Ovary (tissue), 7 donors: ENCODE measurements at regions not wholly inside any gene's neighbourhood (a gene's known extent, or its start where the extent isn't known, plus 50 kb on each side); places are given as distances from the start of the nearest gene placed in this dataset.
"Not testable (repeated sequence)": the region's sequence is repeated elsewhere in the genome, so short reads cannot be mapped to it uniquely, and the experiment has no call there.

Experiments used
- DNase-seq, 5 donors: peaks; one replicate each; pipeline ENCODE4 v3.0.0-alpha.2; 2019 to 2020
- H3K27ac ChIP-seq, 2 donors: fragments of 200-600 bp; one replicate each; pipeline versions ENCODE4 v1.5.1 to v1.8.0; 2019 to 2022
- H3K27me3 ChIP-seq: fragments of 200-600 bp; one replicate; pipeline ENCODE4 v1.8.0; 2022
- H3K36me3 ChIP-seq: fragments of 200-600 bp; sonication (generic); one replicate; pipeline ENCODE4 v1.5.1; 2019
- H3K4me1 ChIP-seq: one replicate; pipeline ENCODE4 v1.8.1; 2013; ENCODE audit warnings: mild to moderate bottlenecking, moderate library complexity; ENCODE audit not compliant: insufficient read depth
- H3K4me3 ChIP-seq: fragments of 200-600 bp; sonication (generic); one replicate; pipeline ENCODE4 v1.5.1; 2017
- H3K9me3 ChIP-seq, 2 donors: fragments of 200-600 bp in 1 of 2; sonication (generic) in 1 of 2; one replicate each; pipeline versions ENCODE4 v1.5.1 to v1.8.1; 2013 to 2019; ENCODE audit warnings: mild to moderate bottlenecking in 1 of 2, moderate library complexity in 1 of 2
- EP300 ChIP-seq: sonication (generic); formaldehyde crosslinking; IDR thresholded peaks from one replicate; pipeline ENCODE4 v1.6.1; 2017; ENCODE audit warnings: antibody characterized with exemption
- POLR2A ChIP-seq: fragments of 450-650 bp; IDR thresholded peaks from one replicate; pipeline ENCODE4 v1.6.1; 2017; ENCODE audit warnings: antibody characterized with exemption, mild to moderate bottlenecking, moderate library complexity
- WGBS, 3 donors: extraction: QIAGEN DNeasy Blood & Tissue Kit in 1 of 3; methylation state at CpG; one replicate each; pipeline versions ENCODE4 v1.1.5 to v1.1.7; 2013 to 2017; 5-methylcytosine and 5-hydroxymethylcytosine counted together
- intact Hi-C, 4 donors: fragments of 100-400 bp; cut with DNase I; formaldehyde crosslinking; loops; one replicate each; pipeline versions ENCODE4 v1.11.0 to v1.15.1; 2022 to 2023
- TF ChIP-seq, protein P1 (sequence below), 3 donors: fragments of 450-650 bp in 2 of 3; fragments of 200-600 bp in 1 of 3; IDR thresholded peaks; one replicate each; pipeline versions ENCODE4 v1.5.1 to v1.8.0; 2016 to 2022; ENCODE audit warnings: antibody characterized with exemption in 3 of 3, mild to moderate bottlenecking in 1 of 3
- donor health status: DM: no; HTN: no; CAD: no; lungs with moderate emphysema.
- donor health status: DM: no; HTN: no; CAD: no.
- donor health status: Bipolar disorder and iron deficiency.
- donor health status: DM: no; HTN: no; CAD: no.
- donor health status: DM: yes; HTN: yes; CAD: no.

DNA sequence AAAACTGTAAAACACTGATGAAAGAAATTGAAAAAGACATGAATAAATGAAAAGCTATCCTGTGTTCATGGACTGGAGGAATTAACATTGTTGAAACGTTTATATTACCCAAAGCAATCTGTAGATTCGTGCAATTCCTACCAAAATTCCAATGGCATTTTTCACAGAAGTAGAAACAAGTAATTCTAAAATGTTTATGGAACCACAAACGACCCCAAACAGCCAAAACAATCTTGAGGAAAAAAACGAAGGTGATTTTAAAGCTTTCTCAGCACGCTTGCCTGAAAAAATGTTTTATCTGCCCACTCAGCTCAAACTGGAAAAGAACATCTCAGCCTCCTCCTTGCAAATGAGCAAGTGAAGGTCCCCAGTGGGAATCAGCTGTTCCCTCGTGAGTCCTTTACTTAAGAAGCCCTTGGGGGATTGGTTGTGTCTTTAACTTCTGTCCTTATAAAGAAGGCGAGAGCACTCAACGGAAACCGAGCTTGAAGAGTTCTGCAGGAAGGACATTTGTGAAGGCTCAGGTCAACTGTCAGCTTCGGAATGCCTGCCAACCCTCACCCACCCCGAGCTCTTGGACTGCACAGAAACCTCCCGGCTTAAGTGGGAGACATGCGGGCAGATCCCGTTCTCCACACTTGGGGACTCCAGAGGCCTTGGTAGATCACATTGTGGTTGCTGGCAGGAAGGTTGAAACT is 256.0 kb upstream of the IRS2 start:
- no peaks in the 10 kb centered on the region for H3K4me1 ChIP-seq
- intact Hi-C loops = no loop called here
- no peaks in the 10 kb centered on the region for H3K9me3 ChIP-seq
- 27 to 49% (median 34%) methylated on average over 14 of the region's 14 CpGs for WGBS, 3 donors
- H3K4me3 ChIP-seq = no peak overlapping the region
- no peak for TF ChIP-seq POLR2A
- no peak for DNase-seq
- H3K27ac ChIP-seq = no peak overlapping the region
- H3K27me3 ChIP-seq = no peaks in the 10 kb centered on the region
- H3K36me3 ChIP-seq = no peaks in the 10 kb centered on the region

DNA sequence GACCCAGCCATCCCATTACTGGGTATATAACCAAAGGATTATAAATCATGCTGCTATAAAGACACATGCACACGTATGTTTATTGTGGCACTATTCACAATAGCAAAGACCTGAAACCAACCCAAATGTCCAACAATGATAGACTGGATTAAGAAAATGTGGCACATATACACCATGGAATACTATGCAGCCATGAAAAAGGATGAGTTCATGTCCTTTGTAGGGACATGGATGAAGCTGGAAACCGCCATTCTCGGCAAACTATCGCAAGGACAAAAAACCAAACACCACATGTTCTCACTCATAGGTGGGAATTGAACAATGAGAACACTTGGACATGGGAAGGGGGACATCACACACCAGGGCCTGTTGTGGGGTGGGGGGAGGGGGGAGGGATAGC is 255.3 kb upstream of the IRS2 start:
- H3K27me3 ChIP-seq, H3K9me3 ChIP-seq, H3K4me3 ChIP-seq, DNase-seq, intact Hi-C loops, H3K27ac ChIP-seq, H3K4me1 ChIP-seq, H3K36me3 ChIP-seq: not testable (repeated sequence)
- WGBS, 3 donors = 91 to 96% (median 94%) methylated on average over 4 of the region's 4 CpGs

DNA sequence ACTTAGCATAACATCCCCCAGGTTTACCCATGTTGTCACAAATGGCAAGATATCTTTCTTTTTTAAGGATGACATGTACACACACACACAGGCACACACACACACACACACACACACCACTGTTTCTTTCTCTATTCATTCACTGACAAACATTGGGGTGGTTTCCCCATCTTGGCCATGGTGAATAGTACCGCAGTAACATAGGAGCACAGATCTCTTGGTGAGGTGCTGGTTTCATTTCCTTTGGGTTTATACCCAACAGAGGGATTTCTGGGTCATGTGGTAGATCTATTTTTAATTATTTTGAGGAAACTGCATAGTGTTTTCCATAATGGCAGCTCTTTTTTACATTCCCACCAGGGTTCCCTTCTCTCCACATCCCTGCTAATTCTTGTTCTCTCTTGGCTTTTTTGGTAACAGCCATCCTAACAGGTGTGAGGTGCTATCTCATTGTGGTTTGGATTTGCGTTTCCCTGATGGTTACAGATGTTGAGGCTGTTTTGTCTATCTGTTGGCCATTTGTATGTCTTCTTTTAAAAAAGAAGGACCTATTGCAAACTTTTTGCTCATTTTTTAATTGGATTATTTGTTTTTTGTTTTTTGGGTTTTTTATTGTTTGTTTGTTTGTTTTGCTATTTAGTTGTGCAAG is 251.7 kb upstream of the IRS2 start:
- intact Hi-C loops = no loop called here
- no peak for TF ChIP-seq EP300
- TF ChIP-seq, protein P1, sequence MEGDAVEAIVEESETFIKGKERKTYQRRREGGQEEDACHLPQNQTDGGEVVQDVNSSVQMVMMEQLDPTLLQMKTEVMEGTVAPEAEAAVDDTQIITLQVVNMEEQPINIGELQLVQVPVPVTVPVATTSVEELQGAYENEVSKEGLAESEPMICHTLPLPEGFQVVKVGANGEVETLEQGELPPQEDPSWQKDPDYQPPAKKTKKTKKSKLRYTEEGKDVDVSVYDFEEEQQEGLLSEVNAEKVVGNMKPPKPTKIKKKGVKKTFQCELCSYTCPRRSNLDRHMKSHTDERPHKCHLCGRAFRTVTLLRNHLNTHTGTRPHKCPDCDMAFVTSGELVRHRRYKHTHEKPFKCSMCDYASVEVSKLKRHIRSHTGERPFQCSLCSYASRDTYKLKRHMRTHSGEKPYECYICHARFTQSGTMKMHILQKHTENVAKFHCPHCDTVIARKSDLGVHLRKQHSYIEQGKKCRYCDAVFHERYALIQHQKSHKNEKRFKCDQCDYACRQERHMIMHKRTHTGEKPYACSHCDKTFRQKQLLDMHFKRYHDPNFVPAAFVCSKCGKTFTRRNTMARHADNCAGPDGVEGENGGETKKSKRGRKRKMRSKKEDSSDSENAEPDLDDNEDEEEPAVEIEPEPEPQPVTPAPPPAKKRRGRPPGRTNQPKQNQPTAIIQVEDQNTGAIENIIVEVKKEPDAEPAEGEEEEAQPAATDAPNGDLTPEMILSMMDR (IDR thresholded peaks at IDR 0.05) = no peak
- TF ChIP-seq POLR2A = no peak
- no peak overlapping the region for H3K27ac ChIP-seq
- H3K9me3 ChIP-seq = no peaks in the 10 kb centered on the region
- no peak for DNase-seq
- no peaks in the 10 kb centered on the region for H3K27me3 ChIP-seq
- no peaks in the 10 kb centered on the region for H3K36me3 ChIP-seq
- H3K4me1 ChIP-seq = no peaks in the 10 kb centered on the region
- WGBS, 3 donors = 67 to 90% (median 69%) methylated on average over 2 of the region's 2 CpGs
- no peak overlapping the region for H3K4me3 ChIP-seq

DNA sequence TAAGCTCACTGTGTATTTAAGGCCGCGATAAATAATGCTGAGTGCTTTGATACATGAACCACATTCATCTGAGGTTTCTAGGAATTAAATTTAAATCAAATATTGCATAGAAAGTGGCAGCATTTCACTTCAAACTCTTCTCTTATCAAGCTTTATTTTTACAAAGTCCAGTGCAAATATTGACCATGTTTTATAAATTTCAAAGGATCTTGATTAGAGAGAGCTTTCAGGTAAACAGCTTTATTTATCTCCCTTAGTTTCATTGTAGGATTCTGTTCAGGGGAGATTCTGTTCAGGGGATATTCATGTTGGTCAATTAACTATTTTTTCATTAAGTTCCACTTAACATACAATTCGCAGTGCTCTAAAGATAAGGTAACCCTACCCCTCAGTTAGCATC is 249.7 kb upstream of the IRS2 start:
- no peaks in the 10 kb centered on the region for H3K9me3 ChIP-seq
- TF ChIP-seq, protein P1 (IDR thresholded peaks at IDR 0.05) = no peak
- TF ChIP-seq POLR2A (no peak), EP300 (no peak)
- 93 to 97% (median 93%) methylated on average over 3 of the region's 3 CpGs for WGBS, 3 donors
- no peaks in the 10 kb centered on the region for H3K27me3 ChIP-seq
- no peaks in the 10 kb centered on the region for H3K4me1 ChIP-seq
- no peak overlapping the region for H3K4me3 ChIP-seq
- H3K27ac ChIP-seq = no peak overlapping the region
- DNase-seq = no peak
- intact Hi-C loops = no loop called here
- H3K36me3 ChIP-seq = no peaks in the 10 kb centered on the region

DNA sequence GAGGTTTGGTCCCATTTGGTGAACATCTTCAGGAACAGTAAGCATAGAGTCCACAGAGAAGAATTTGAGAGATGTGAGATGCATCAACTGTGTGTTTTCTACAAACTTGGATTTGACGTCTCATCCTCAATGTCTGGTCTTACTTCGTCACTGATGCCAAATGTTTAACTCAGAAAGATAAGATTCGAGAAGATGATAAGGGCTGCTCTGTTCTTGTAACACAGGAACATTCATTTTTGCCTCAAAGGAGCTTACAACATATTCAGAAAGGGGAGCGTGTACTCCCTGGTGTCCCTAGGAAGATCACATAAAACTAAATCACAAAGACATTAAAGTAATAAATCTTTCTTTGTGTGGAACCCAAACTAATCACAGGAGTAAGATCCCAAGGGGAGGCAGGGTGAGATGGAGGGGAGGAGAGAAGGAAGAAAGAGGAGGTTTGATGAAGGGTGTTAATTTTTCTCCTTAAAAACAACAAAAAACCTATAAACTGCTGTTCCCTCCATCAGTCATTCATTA is 247.7 kb upstream of the IRS2 start:
- Histone ChIP-seq H3K4me1 (no peaks in the 10 kb centered on the region), H3K27me3 (no peaks in the 10 kb centered on the region), H3K4me3 (no peak overlapping the region), H3K27ac (no peak overlapping the region), H3K9me3 (no peaks in the 10 kb centered on the region), H3K36me3 (no peaks in the 10 kb centered on the region)
- TF ChIP-seq, protein P1 (IDR thresholded peaks at IDR 0.05) = no peak
- TF ChIP-seq EP300 (no peak), POLR2A (no peak)
- 63 to 69% (median 67%) methylated on average over 4 of the region's 4 CpGs for WGBS, 3 donors
- no peak for DNase-seq
- intact Hi-C loops = no loop called here
